GM11168 (cell line): ENCODE measurements at regions not wholly inside any gene's neighbourhood (a gene's known extent, or its start where the extent isn't known, plus 50 kb on each side); places are given as distances from the start of the nearest gene placed in this dataset.

Source experiments
- in situ Hi-C: fragments of 300-500 bp; cut with MboI; formaldehyde crosslinking; loops from one replicate; pipeline ENCODE4 v1.12.0; 2022; ENCODE audit warnings: low sequenced_read_pairs; ENCODE audit not compliant: unreplicated experiment

DNA sequence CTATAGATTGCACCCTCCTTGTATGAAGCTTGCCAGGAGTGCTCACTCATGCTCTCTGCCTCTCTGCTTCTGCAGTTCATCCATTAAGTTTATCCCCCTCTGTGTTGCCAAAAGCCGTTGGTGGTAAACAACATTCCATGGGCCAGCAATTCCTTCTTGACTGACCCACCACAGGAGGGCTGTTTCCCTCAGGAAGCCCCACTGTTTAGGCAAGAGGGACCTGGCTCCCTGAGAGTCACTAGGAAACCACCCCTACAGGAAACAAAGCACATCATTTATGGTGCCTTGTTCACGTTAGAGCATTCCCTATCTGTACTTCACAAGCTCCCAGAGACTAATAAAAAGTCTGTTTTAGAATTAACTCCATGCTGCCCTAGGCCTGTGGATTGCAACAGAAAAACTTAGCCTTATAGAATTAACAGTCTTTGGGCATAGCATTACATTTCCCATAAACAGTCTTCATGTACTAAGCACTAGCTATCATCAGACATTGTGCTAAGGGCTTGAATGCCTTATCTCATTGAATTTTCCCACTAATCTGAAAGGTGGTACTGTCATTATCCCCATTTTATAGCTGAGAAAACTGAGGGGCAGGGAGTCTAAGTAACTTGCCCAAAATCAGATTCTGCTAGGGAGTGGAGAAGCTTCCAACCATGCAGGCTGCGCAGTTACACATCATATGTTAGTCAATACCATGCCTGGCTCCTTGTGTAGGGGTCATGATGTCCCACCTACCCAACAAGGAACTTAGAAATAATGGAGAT is 149.9 kb downstream of the SHQ1 start:
- in situ Hi-C loops = no loop called here

DNA sequence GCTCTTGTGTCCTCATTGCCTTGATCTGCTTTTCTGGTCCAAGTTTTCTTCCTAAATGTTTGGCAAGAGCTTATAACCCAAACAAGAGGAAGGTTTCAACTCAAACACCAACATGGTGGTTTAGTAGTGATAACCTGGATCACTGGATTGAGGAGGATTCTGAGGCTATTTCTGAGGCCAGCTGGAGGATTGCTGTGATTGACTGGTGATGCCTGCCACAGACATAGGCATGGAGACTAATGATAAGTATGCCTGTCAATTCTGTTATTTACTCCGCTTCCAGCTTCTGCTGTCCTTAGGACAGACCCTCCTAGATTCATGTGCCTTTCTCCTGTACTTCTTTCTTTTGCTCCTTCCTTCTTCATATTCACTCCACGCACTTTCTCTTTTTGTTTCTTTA is 150.5 kb downstream of the SHQ1 start:
- in situ Hi-C loops = no loop called here

DNA sequence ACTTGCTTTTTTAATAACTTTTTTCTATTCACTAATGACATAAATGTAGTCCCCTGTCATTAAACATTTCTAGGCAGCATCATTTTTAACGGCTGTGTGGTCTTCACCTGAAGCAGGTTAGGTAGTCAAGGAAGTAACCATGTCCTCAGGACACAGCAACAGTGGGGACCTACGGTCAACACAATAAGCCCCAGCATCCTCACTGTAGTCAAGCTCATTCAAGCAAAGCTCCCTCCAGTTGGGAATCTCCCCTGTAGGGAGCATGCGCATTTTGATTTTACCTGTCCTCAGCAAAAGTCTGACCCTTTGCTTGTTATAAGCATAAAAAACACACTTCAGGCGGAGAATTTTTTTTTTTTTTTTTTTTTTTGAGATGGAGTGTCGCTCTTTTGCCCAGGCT is 151.4 kb downstream of the SHQ1 start:
- in situ Hi-C loops = no loop called here

DNA sequence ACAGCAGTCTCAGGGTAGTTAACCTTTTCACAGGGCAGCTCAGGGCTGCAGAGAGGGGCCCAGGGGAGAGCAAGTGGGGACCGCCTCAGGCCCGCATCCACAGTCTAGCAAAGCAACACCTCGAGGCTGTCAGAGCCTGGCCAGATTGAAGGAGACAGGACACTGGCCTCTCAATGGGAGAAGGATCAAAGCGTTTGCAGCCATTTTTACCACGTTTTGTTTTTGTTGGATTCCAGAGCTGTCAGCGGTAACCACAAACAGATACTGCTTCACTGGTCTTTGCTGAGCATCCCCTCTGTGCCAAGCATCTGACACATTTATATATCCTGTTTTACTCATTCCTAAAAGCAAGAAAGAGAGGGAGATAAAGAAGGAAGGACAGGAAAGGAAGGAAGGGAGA is 153.8 kb downstream of the SHQ1 start:
- in situ Hi-C loops = no loop called here

DNA sequence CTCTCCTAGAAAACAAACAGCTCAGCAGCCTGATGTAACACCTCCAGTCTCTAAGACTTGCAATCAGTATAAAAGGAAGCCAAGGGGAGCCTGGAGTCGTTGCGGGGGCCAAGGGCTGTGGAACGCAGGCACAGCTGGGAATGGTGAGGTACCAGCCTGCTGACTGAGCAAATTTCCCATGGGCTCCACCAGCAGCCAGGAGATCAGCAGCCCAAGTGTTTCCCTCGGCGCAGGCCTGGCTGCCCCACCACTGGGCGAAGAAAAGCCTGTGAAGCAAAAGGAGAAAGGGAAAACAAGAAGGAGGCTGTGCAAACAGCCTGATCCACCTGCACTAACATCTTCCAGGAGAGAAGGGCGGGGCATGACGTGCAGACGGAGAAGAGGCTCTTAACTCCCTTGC is 155.3 kb downstream of the SHQ1 start:
- in situ Hi-C loops = no loop called here

DNA sequence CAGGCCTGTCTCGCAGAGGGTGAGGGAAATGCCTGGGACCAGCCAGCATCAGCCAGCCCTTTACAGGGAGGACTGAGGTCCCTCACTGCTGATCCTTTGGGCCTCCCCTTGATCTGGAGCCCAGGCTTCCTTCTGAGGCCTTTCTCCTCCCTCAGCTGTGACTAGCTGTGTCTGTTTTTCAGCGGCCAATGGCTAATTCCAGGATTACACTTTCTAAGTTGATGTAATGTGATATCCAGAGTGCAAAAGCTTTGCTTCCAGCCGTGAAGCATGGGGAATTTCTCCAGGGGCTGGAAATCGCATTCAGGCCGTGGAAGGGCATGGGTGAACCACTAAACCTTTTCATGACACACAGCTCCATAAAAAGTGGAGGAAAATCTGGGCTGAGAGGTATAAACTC is 157.6 kb downstream of the SHQ1 start:
- in situ Hi-C loops = no loop called here

DNA sequence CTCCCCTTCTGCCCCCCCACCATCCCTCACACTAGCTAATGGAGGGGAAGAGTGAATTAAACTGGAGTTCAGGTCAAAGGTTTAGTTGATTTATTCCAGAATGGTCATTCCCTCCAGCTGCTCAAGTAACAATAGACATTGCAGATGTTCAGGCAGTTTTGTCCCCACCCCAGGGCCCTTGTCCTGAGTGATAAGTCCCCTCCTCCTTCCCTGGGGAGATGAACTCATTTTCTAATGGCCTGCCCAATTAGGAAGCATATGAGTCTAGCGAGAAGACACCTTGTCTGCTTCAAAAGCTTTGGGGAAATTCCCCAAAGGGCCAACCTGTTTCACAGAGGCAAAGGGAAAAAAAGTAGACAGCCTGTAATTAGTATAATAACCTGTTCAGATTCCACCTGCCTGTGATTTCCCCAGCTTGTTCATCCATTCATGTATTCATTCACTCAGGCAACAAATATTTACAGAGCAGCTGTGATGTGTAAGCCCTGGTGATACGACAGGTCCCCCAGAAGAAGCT is 165.3 kb downstream of the SHQ1 start:
- in situ Hi-C loops = no loop called here

DNA sequence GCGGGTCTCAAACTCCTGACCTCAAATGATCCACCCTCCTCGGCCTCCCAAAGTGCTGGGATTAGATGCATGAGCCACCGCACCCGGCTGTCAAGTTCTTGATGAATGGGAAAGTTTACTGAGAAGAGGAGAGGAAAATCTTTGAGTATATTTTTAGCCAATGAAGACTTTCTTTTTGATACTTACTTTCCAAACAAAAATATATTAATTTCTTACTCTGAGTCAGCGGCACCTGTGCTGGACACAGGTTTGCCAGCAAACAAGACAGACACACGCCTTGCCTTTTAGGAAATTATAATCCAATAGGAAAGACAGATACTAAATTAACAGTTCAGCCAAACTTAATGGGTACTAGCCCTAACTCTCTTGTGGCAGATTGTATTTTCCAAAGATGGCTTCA is 166.6 kb downstream of the SHQ1 start:
- in situ Hi-C loops = no loop called here

DNA sequence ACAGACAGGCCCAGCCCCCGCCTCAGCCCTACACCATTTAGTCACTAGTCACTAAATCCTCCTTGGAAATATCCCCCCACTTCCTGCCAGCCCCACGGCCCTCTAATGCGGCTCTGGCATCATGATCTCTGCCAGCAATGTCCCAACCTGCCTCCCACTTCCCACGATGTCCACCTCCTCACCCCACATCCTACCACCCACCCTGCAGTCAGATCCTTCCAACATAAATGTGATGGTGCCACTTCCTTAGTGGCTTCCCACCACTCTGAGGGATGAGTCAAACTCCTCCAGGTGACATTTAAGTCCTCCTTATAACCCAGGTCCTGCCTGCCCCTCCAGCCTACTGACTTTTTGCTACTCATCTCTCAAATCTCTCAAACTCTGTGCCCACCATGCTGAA is 167.5 kb downstream of the SHQ1 start:
- in situ Hi-C loops = no loop called here

DNA sequence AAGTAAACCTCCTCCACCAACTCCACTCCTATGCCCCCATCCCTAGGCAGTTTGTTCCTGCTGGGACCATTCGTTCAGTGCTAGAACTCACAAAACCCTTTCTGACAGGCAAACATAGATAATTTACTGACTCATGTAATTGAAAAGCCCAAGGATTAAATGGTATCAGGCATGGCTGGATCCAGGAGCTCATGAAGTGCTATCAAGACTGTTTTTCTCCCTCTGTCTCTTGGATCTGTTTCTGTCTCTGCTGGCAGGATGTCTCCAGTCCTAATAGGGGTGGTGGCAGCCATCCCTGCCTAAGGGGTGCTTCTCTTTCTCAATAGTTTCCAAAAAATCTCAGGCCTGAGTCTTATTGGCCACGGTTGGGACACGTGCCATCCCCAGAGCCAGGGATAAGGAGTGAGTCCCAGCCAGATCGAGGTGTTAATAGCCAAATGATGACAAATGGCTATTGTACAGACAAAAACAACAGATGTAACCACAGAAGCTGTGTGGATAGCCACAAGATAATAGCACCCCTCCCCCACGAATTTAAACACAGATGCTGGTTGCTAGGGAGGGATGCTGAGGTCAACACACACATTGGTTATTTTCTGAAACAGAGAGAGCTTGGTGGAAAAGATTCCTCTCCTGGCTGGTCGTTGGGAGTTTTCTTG is 168.6 kb downstream of the SHQ1 start:
- in situ Hi-C loops = loop anchor here (10.0 kb wide), 1 partner anchor 145 kb away; no protein-coding TSS in a partner anchor

DNA sequence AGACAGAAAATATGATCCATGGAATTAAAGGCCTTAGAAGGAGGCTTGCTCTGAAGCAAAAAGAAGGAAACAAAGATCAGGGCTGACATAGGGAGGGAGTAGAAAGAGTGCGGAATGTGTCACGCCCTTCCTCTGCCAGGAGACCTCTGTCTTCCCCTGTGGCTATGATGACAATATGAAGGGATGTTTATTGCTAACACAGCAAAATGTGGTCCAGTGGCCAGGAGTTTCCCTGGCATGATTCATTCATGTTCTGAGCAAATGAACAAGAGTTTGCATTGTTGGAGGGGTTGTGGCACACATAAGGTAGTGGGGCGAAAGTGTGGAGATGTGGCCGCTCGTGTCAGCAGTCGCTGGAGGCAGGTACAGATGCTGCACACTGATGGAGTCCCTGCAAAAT is 169.4 kb downstream of the SHQ1 start:
- in situ Hi-C loops = loop anchor here (10.0 kb wide), 1 partner anchor 146 kb away; no protein-coding TSS in a partner anchor

DNA sequence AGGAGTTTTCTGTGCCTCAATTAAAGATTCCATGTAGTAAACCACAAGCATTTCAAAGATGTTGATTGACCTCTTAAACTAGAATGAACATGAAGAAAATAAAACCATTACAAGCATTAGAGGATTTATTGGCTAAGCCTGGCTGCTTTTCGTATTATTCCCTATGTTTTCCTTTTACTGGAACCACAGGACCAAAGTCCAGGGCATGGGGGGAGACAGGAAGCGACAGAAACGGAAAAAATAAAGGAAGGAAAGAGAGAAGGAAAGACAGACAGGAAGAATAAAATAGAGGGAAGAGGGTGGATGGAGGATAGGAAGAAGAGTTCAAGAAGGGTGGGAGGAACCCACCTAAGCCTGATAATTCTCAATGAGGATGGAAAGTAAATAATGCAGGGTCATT is 169.9 kb downstream of the SHQ1 start:
- in situ Hi-C loops = loop anchor here (10.0 kb wide), 1 partner anchor 146 kb away; no protein-coding TSS in a partner anchor

DNA sequence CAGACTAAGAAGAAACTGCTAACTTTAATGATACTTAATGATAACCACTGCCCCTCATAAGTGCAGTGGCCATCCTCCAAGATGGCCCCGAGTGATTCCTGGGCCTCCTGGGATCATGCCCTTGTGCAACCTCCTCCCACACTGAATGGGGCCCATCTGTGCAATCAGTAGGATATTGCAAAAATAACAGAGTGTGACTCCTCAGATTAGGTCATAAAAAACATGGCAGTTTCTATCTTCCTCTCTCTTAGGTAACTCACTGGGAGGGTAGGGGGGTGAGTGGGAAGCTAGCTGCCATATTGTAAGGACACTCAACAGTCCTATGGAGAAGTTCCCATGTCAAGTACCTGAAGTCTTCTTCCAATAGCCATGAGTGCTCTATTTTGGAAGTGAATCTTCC is 173.0 kb downstream of the SHQ1 start:
- in situ Hi-C loops = loop anchor here (10.0 kb wide), 1 partner anchor 150 kb away; no protein-coding TSS in a partner anchor

DNA sequence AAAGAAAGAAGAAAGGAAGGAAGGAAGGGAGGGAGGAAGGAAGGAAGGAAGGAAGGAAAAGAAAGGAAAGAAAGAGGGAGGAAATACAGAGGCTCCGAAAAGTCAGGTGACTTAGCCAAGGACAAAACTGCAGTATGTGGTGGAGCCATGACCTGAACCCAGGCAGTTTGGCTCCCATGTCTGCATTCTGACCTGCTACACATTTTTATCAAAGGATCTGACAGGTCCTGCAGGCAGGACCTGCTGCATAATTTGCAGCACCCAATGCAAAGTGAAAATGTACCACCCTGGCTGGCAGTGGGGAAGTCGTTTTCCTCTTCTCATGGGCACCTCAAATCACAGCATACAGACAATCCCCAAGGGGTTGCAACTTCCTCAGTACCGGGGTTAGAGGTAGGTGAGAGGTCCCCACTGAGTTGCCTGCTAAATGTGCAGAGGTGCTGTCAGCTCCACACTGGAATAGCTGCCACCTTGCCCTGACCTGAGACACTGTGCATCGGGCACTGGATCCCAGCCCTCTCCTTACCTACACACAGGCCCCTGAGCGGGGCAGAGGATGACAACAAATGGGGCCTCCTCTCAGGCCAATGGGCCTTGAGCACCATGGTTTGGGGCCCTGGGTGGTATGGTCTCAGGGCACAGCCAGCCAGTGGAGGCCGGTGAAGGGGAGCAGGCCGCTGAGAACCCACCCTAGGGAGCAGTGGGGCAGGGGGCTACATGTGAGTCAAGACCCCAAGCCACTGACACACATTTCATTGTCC is 175.1 kb downstream of the SHQ1 start:
- in situ Hi-C loops = loop anchor here (10.0 to 25.0 kb wide), 2 partner anchors 152 to 414 kb away; no protein-coding TSS in a partner anchor

DNA sequence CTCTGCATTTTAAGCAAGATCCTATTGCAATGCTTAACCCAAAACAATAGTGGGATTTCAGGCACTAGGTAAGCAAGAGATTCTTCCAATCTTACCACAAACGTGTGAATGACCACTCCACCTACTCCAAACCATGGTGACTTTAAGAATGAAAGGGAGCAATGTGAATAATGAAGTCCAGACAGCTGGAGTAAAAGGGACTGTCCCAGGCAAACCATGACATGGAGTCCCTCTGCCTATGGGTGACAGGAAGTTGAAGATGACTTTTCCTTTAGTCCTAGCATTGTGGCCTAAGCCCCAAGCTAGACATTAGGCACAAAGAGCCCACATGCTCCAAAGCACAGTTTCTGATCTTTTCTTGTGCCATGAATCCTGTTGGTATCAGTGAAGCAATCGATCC is 179.0 kb downstream of the SHQ1 start:
- in situ Hi-C loops = loop anchor here (25.0 kb wide), 1 partner anchor 418 kb away; no protein-coding TSS in a partner anchor

DNA sequence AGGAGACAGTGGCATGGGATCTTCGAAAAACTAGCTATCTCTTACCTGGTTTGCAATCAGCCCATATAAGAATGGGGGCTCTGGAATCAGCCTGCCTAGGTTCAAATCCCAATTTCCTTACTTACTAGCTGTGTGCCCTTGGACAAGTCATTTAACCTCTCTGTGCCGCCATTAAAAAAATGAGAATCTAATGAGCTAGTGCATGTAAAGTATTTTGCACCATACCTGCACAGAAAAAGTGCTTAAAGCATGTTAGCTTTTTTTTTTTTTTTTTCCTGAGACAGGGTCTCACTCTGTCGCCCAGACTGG is 181.8 kb downstream of the SHQ1 start:
- in situ Hi-C loops = loop anchor here (25.0 kb wide), 1 partner anchor 421 kb away; no protein-coding TSS in a partner anchor

DNA sequence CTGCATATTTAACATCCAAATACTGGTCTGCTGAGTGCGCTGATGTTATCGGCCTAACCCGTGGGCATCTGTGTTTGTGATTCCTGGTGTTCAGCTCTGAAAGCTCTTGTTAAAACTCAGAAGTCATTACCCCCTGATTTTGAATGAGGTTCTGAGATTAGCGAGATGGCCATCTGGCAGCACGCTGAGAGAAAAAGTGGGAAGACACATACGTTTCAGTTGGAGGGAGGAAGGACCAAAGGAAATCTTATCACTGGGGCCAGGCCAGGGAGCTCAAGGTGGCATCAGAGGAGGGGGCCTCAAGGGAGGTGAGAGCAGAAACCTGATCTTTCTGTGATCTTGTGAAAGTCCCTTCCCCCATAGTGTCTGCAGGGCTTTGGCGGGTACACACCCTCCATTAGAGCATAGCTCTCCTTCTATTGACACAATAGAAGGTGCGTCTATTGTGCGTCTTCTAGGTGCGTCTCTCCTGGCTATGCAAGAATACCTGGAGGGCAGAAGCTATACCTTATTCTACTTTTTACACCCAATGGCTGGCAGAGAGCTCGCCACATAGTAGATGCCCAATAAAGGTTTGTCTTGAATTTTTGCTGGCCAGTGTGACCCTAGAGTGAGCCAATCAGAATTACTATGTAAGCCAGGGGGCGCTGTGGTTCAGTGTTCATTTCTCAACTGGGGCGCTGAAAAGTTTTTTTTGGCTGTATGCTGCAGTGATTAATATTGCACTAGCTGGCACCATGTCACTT is 182.4 kb downstream of the SHQ1 start:
- in situ Hi-C loops = loop anchor here (25.0 kb wide), 1 partner anchor 421 kb away; no protein-coding TSS in a partner anchor

DNA sequence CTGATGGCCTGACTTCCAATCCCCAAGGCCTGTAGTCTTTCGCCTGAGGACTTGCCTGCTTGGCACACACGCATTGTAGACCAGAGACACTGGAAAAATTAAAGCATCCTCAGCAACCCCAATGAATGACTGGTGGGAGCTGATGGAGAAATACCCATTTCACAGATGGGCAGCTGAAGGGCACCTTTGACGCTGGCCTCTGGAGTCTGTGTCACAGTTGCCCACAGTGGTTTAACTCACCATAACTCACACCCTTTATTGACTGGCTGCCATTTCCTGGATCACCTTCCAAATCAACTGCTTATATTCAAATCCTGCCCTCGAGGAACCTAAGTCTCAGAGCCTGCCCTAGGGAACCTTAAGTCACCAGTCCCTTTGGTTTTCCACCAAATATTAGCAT is 183.1 kb downstream of the SHQ1 start:
- in situ Hi-C loops = loop anchor here (25.0 kb wide), 1 partner anchor 422 kb away; no protein-coding TSS in a partner anchor

DNA sequence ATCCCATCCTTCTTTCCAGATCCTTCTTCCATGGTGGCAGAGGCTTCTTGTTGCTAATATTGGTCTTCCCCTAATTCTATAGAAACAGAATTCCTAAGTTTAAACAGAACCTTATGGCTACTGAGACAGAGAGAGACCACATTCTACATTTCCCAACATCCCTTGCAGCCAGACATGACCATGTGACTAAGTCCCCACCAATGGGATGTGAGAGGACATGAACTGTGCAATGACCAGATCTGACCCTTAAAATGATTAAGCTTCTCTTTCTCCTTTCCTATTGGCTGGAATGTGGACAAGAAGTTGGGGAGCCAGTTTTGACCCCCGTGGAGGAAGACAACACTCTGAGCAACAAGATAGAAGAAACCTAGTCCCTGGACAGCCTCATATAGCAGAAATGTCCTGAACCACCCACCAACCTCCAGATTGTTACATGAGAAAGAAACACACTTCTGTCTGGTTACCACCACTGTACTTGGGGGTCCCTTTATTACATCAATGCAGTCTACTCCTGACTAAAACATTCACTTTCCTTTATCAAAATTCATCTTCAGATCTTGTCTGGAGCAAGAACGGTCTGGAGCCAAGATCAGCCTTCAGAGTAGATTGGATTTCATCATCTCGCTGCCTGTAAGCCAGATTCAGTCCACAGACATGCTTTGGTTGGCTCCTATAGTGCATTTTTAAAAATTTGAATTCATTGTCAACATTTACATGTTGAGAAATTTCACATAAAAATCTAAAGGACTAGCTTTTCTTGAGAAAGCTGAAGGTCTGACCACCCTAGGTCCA is 183.9 kb downstream of the SHQ1 start:
- in situ Hi-C loops = loop anchor here (25.0 kb wide), 1 partner anchor 423 kb away; no protein-coding TSS in a partner anchor
